ENCODE measurements at regions not wholly inside any gene's neighbourhood (a gene's known extent, or its start where the extent isn't known, plus 50 kb on each side); places are given as distances from the start of the nearest gene placed in this dataset.
"Not testable (repeated sequence)": the region's sequence is repeated elsewhere in the genome, so short reads cannot be mapped to it uniquely, and the experiment has no call there.

DNA sequence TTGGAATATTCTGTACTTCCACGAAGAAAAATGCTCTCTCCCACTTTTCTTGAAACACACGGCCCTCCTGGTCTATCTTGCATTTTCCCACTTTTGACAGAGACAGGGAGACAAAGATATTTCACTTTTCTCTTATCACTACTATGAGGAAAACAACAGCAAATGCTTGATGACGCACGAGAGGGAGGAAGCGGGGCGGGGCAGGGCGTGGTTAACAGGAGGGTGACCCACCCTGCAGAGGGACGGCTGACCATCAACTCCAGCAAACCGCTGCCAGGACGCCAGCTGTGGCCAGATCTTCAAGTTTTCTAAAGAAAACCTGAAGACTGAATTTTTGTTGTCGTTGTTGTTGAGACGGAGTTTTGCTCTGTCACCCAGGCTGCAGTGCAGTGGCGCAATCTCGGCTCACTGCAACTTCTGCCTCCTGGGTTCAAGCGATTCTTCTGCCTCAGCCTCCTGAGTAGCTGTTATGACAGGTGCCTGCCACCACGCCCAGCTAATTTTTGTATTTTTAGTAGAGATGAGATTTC is 63.8 kb downstream of the NSUN5 start:
- not testable (repeated sequence) for H3K27me3 Mint-ChIP-seq; H3K36me3 Mint-ChIP-seq (ENCODE audit: insufficient read depth); DNase-seq (ENCODE audit: low spot score, unreplicated experiment); H3K4me3 Mint-ChIP-seq (ENCODE audit: low read depth); H3K9me3 Mint-ChIP-seq (ENCODE audit: low read depth); H3K4me1 Mint-ChIP-seq (ENCODE audit: low read depth); H3K27ac Mint-ChIP-seq

DNA sequence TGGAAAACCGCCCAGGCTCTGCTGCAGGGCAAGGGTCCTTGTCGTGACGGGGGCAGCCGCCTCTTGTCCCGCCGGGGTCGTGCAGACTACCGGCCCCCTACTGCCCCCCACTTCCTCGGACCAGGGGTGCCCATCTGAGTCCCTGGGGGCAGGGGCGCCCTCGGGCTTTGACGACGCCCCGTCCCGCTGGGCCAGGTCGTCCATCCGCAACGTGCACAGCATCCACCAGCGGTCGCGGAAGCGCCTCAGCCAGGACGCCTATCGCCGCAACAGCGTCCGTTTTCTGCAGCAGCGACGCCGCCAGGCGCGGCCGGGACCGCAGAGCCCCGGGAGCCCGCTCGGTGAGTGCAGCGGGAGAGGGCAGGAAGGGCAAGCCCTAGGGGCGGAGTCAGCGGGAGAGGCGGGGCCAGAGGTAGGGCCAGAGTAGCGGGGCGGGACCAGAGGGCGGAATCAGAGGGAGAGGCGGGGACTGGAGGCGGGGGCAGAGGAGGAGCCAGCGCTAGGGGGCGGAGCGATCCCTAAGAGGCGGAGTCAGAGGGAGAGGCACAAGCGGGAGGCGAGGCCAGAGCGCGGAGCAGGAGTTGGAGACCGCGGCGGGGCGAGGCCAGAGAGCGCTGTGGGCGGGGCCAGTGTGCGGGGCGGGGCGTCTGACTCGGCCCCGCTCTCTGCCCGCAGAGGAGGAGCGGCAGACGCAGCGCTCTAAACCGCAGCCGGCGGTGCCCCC is 73.5 kb downstream of the NSUN5 start:
- not testable (repeated sequence) for H3K36me3 Mint-ChIP-seq (ENCODE audit: insufficient read depth); H3K9me3 Mint-ChIP-seq (ENCODE audit: low read depth); H3K27me3 Mint-ChIP-seq; H3K4me1 Mint-ChIP-seq (ENCODE audit: low read depth); H3K27ac Mint-ChIP-seq; H3K4me3 Mint-ChIP-seq (ENCODE audit: low read depth)
- peak; percentile 85 for DNase-seq (ENCODE audit: low spot score, unreplicated experiment)

DNA sequence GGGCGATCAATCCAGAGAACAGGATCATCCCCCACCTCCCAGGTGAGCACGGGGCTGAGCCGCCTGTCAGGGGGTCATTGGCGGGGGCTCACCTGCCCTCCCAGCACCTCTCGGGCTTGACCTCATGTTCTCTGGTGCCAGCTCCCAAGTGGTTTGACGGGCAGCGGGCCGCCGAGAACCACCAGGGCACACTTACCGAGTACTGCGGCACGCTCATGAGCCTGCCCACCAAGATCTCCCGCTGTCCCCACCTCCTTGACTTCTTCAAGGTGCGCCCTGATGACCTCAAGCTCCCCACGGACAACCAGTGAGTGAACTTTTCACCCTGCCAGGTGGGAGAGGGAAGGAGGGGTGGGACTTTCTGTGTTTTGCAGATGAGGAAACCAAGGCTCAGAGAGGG is 82.9 kb downstream of the NSUN5 start:
- not testable (repeated sequence) for H3K27ac Mint-ChIP-seq; H3K27me3 Mint-ChIP-seq; H3K36me3 Mint-ChIP-seq (ENCODE audit: insufficient read depth); H3K4me3 Mint-ChIP-seq (ENCODE audit: low read depth); H3K9me3 Mint-ChIP-seq (ENCODE audit: low read depth); H3K4me1 Mint-ChIP-seq (ENCODE audit: low read depth); DNase-seq (ENCODE audit: low spot score, unreplicated experiment)

DNA sequence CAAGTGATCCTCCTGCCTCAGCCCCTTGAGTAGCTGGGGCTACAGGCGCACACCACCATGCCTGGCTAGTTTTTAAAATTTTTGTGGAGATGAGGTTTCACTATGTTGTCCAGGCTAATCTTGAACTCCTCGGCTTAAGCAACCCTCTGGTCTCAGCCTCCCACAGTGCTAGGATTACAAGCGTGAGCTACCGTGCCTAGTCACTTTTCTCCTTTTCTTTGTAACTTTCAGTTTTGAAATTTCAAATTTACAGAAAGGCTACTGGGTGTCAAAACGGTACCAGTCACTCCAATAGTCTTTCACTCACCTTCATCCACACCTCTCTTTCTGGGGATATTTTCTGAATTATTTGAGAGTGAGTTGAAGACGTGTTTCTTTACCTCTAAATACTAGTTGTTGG is 86.9 kb downstream of the NSUN5 start:
- not testable (repeated sequence) for H3K27ac Mint-ChIP-seq; H3K4me3 Mint-ChIP-seq (ENCODE audit: low read depth); H3K36me3 Mint-ChIP-seq (ENCODE audit: insufficient read depth); H3K4me1 Mint-ChIP-seq (ENCODE audit: low read depth); DNase-seq (ENCODE audit: low spot score, unreplicated experiment); H3K27me3 Mint-ChIP-seq; H3K9me3 Mint-ChIP-seq (ENCODE audit: low read depth)

GRCh38 chr7:73220766-73221370 is 87.8 kb downstream of the NSUN5 start:
- H3K36me3 Mint-ChIP-seq (ENCODE audit: insufficient read depth); H3K27me3 Mint-ChIP-seq; DNase-seq (ENCODE audit: low spot score, unreplicated experiment): not testable (repeated sequence)

DNA sequence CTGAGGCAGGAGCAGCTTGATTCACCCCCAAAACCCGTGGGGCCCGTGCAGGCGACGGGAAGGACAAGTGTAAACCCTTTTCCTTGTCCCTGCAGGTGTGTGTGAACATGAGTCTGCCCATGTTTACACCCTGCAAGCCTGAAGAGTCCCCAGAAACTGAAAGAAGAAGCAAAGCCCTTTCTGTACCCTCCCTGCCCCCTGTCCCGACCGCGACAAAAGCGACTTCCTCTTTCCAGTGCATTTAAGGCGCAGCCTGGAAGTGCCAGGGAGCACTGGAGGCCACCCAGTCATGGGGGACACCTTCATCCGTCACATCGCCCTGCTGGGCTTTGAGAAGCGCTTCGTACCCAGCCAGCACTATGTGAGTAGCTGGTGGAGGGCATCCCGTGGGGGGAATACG is 88.3 kb downstream of the NSUN5 start:
- H3K27ac Mint-ChIP-seq; H3K27me3 Mint-ChIP-seq; DNase-seq (ENCODE audit: low spot score, unreplicated experiment); H3K36me3 Mint-ChIP-seq (ENCODE audit: insufficient read depth); H3K9me3 Mint-ChIP-seq (ENCODE audit: low read depth); H3K4me1 Mint-ChIP-seq (ENCODE audit: low read depth); H3K4me3 Mint-ChIP-seq (ENCODE audit: low read depth): not testable (repeated sequence)

More at GRCh38 chr7:73220766-73221370, 87.8 kb downstream of the NSUN5 start:
- H3K4me1 Mint-ChIP-seq (ENCODE audit: low read depth); H3K9me3 Mint-ChIP-seq (ENCODE audit: low read depth); H3K27ac Mint-ChIP-seq; H3K4me3 Mint-ChIP-seq (ENCODE audit: low read depth): not testable (repeated sequence)

DNA sequence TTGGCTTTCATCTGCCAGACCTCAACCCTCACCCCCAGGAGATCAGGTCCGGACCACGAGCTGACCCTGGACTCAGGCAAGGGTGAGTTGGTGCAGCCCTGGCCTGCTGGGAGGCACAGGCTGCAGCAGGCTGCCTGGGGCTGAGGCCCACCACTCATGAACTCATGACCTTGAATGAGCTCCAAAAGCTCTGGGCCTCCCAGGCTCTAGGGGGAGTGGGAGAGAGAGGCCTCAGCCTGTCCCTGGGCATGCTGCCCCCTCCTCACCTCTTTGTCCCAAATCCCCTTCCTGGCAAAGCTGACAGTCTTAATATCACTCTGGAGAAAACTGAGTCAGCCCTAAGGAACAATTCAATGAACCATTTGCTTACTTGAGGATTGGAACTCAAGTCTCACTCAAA is 89.8 kb downstream of the NSUN5 start:
- H3K4me3 Mint-ChIP-seq (ENCODE audit: low read depth); H3K4me1 Mint-ChIP-seq (ENCODE audit: low read depth); H3K9me3 Mint-ChIP-seq (ENCODE audit: low read depth); DNase-seq (ENCODE audit: low spot score, unreplicated experiment); H3K27me3 Mint-ChIP-seq; H3K27ac Mint-ChIP-seq; H3K36me3 Mint-ChIP-seq (ENCODE audit: insufficient read depth): not testable (repeated sequence)

DNA sequence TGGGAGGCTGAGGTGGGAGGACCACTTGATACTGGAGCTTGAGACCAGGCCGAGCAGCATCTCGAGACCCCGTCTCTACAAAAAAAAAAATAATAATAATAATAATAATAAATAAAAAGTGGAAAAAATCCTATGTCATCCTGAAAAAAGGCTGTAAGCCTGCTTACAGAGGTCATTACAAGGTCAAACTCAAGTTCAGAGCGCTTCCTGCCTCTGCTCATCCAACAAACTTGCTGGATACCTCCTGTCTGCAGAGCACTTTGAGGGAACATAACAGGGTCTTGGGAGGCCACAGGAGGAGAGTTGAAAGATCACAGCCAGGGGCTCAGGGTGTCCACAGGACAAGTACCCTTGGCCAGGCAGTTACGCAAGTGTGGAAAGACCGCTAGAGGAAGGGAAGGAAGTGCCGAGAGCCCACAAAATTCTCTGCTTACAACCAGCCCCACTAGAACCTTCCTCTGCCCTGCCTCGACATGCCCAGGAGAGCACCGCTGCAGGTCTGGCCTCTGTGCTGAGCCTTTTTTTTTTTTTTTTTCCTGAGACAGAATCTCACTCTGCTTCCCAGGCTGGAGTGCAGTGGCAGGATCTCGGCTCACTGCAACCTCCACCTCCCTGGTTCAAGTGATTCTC is 92.5 kb downstream of the NSUN5 start:
- not testable (repeated sequence) for H3K27ac Mint-ChIP-seq; H3K4me3 Mint-ChIP-seq (ENCODE audit: low read depth); H3K4me1 Mint-ChIP-seq (ENCODE audit: low read depth)

GRCh38 chr7:73215232-73215631 is 93.4 kb downstream of the NSUN5 start:
- H3K4me3 Mint-ChIP-seq (ENCODE audit: low read depth); H3K4me1 Mint-ChIP-seq (ENCODE audit: low read depth); H3K9me3 Mint-ChIP-seq (ENCODE audit: low read depth); H3K27me3 Mint-ChIP-seq; DNase-seq (ENCODE audit: low spot score, unreplicated experiment); H3K36me3 Mint-ChIP-seq (ENCODE audit: insufficient read depth); H3K27ac Mint-ChIP-seq: not testable (repeated sequence)

More for the DNA sequence above, 92.5 kb downstream of the NSUN5 start:
- not testable (repeated sequence) for H3K9me3 Mint-ChIP-seq (ENCODE audit: low read depth); H3K36me3 Mint-ChIP-seq (ENCODE audit: insufficient read depth); DNase-seq (ENCODE audit: low spot score, unreplicated experiment); H3K27me3 Mint-ChIP-seq

GRCh38 chr7:73214471-73214870 is 94.2 kb downstream of the NSUN5 start:
- DNase-seq (ENCODE audit: low spot score, unreplicated experiment); H3K4me1 Mint-ChIP-seq (ENCODE audit: low read depth): not testable (repeated sequence)

GRCh38 chr7:73213076-73213475 is 95.5 kb downstream of the NSUN5 start:
- not testable (repeated sequence) for H3K36me3 Mint-ChIP-seq (ENCODE audit: insufficient read depth); H3K4me3 Mint-ChIP-seq (ENCODE audit: low read depth); H3K4me1 Mint-ChIP-seq (ENCODE audit: low read depth); H3K27ac Mint-ChIP-seq; H3K9me3 Mint-ChIP-seq (ENCODE audit: low read depth); DNase-seq (ENCODE audit: low spot score, unreplicated experiment); H3K27me3 Mint-ChIP-seq

More at GRCh38 chr7:73214471-73214870, 94.2 kb downstream of the NSUN5 start:
- H3K36me3 Mint-ChIP-seq (ENCODE audit: insufficient read depth); H3K9me3 Mint-ChIP-seq (ENCODE audit: low read depth); H3K27me3 Mint-ChIP-seq; H3K27ac Mint-ChIP-seq; H3K4me3 Mint-ChIP-seq (ENCODE audit: low read depth): not testable (repeated sequence)

- H3K27ac Mint-ChIP-seq; H3K9me3 Mint-ChIP-seq (ENCODE audit: low read depth); H3K27me3 Mint-ChIP-seq; H3K36me3 Mint-ChIP-seq (ENCODE audit: insufficient read depth); DNase-seq (ENCODE audit: low spot score, unreplicated experiment); H3K4me1 Mint-ChIP-seq (ENCODE audit: low read depth); H3K4me3 Mint-ChIP-seq (ENCODE audit: low read depth): not testable (repeated sequence)
Measured at GRCh38 chr7:73205594-73205993, 103.0 kb downstream of the NSUN5 start.

DNA sequence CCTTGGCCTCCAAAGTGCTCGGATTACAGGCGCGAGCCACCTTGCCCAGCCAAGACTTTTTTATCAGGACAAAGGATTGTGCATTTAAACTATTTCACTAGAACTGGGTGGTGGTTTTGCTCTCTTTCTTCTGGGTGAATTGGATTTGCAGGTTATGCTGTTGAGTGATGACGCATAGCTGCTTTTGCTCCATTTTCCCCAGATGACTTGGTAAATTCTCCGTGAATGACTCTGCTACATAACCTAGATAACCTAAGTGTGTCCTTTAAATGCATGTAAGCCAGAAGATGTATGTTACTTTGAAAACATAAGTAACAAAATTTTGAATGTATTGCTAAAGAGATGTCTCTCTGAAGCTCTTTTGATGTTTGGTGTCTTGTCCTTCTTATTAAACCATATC is 103.7 kb downstream of the NSUN5 start:
- H3K4me1 Mint-ChIP-seq (ENCODE audit: low read depth); H3K27me3 Mint-ChIP-seq; DNase-seq (ENCODE audit: low spot score, unreplicated experiment); H3K4me3 Mint-ChIP-seq (ENCODE audit: low read depth); H3K36me3 Mint-ChIP-seq (ENCODE audit: insufficient read depth); H3K9me3 Mint-ChIP-seq (ENCODE audit: low read depth): not testable (repeated sequence)
- H3K27ac Mint-ChIP-seq, result peak overlapping the region; percentile 29

Data from progenitor cell of endocrine pancreas (in vitro differentiated cells).